ENCODE measurements at regions not wholly inside any gene's neighbourhood (a gene's known extent, or its start where the extent isn't known, plus 50 kb on each side); places are given as distances from the start of the nearest gene placed in this dataset.

- H3K27ac ChIP-seq (ENCODE audit: control insufficient read depth, insufficient read depth): no peak overlapping the region
- no peak overlapping the region for H3K9ac ChIP-seq (ENCODE audit: control insufficient read depth, insufficient read depth, low read length)
- intact Hi-C loops (cut with micrococcal nuclease; ENCODE audit: unreplicated experiment) (loop anchor here (1.0 to 2.0 kb wide), 4 partner anchors 128 to 409 kb away; no protein-coding TSS in a partner anchor), in situ Hi-C loops (cut with MboI) (loop anchor here (5.0 kb wide), 3 partner anchors 129 to 409 kb away; no protein-coding TSS in a partner anchor)
- ATAC-seq (peak; percentile 100), FAIRE-seq (peak; percentile 99), DNase-seq (ENCODE audit: low read depth, low spot score) (no peak)
- H3K27me3 ChIP-seq (replicated peaks in 1 of 2; ENCODE audit: control insufficient read depth in 2 of 2, insufficient read depth in 2 of 2, low read length in 1 of 2): no peaks in the 10 kb centered on the region
- no peak overlapping the region for H3K4me3 ChIP-seq
- no TSS peak for BruUV-seq (replicated peaks)
- CTCF ChIA-PET: interaction anchor here (0.6 to 10.8 kb wide), 40 partner anchors 9 to 453 kb away, joined by 3 to 191 read pairs (median 6); no protein-coding TSS in a partner anchor
- WGBS (ENCODE audit: insufficient coverage, insufficient replicate concordance, low lambda C conversion rate, missing lambda C conversion rate): 2% methylated on average over 11 of the region's 11 CpGs
- no peaks in the 10 kb centered on the region for H3K9me3 ChIP-seq (replicated peaks; ENCODE audit: control insufficient read depth, insufficient read depth, low read length)
- H2AFZ ChIP-seq (ENCODE audit: control insufficient read depth, low read depth, low read length): peak overlapping the region; percentile 71
- POLR2A ChIA-PET: no interaction called here
- H3K4me1 ChIP-seq (ENCODE audit: control insufficient read depth, insufficient read depth, low read length): 0 out of 2 replicates have a peak, but pooled peaks cover 5% of the 10 kb centered on the region
- no peaks in the 10 kb centered on the region for H4K20me1 ChIP-seq (ENCODE audit: control insufficient read depth, insufficient read depth)
- H3K79me2 ChIP-seq (ENCODE audit: control insufficient read depth, insufficient read depth, low read length): no peaks in the 10 kb centered on the region
- no peaks in the 10 kb centered on the region for H3K36me3 ChIP-seq (ENCODE audit: control insufficient read depth in 2 of 2, insufficient read depth in 2 of 2, low read length in 1 of 2)
- RAD21 ChIA-PET (ENCODE audit: unreplicated experiment): interaction anchor here (0.7 to 4.5 kb wide), 9 partner anchors 8 to 410 kb away, joined by 3 to 81 read pairs (median 4); no protein-coding TSS in a partner anchor
- no peak overlapping the region for H3K4me2 ChIP-seq (ENCODE audit: control insufficient read depth, insufficient read depth)
- SMC1A ChIA-PET (ENCODE audit: uncharacterized antibody, unreplicated experiment): interaction anchor here (0.8 to 6.9 kb wide), 18 partner anchors 10 to 839 kb away, joined by 3 to 105 read pairs (median 4); no protein-coding TSS in a partner anchor
- TF ChIP-seq SMC3 (IDR thresholded peaks at IDR 0.05; ENCODE audit: borderline replicate concordance, low read length) (peak; percentile 92), ZBTB11 (CRISPR knock-in tag; IDR thresholded peaks at IDR 0.05) (no peak), USF2 (IDR thresholded peaks at IDR 0.05; ENCODE audit: borderline replicate concordance, low read depth, low read length) (no peak), POLR2A (IDR thresholded peaks at IDR 0.05; ENCODE audit: low read depth, low read length) (no peak), YY1 (IDR thresholded peaks at IDR 0.05; ENCODE audit: low read depth, low read length) (peak; percentile 66; the same call in 1 of the 2 replicates), SIN3A (IDR thresholded peaks at IDR 0.05; ENCODE audit: low read depth, low read length) (peak; percentile 30; the same call in 1 of the 2 replicates), BHLHE40 (IDR thresholded peaks at IDR 0.05; ENCODE audit: borderline replicate concordance in 1 of 2, low read depth in 2 of 2, low read length in 1 of 2) (peak; percentile 76 to 87; a peak in 3 of 4 replicates), SMAD5 (IDR thresholded peaks at IDR 0.05; ENCODE audit: low read depth) (no peak), PBX3 (IDR thresholded peaks at IDR 0.05; ENCODE audit: insufficient replicate concordance, low read depth, low read length) (peak; percentile 85), SMARCA5 (IDR thresholded peaks at IDR 0.05) (peak; percentile 69; the same call in 1 of the 2 replicates), RAD21 (IDR thresholded peaks at IDR 0.05; ENCODE audit: insufficient read depth, low read depth, low read length) (peak; percentile 92), PKNOX1 (IDR thresholded peaks at IDR 0.05) (peak; percentile 92), ATF3 (IDR thresholded peaks at IDR 0.05; ENCODE audit: borderline replicate concordance, extremely low read depth, low read depth, low read length) (peak; percentile 10; the same call in 1 of the 2 replicates), YBX1 (IDR thresholded peaks at IDR 0.05) (no peak), MLLT1 (IDR thresholded peaks at IDR 0.05) (0 out of 2 replicates have a peak, but pooled peaks have one; percentile 32)
Observed at GRCh38 chr1:224513787-224514209, 79.2 kb upstream of the WDR26 start.

All from GM12878 (cell line).